ENCODE measurements at regions not wholly inside any gene's neighbourhood (a gene's known extent, or its start where the extent isn't known, plus 50 kb on each side); places are given as distances from the start of the nearest gene placed in this dataset.

DNA sequence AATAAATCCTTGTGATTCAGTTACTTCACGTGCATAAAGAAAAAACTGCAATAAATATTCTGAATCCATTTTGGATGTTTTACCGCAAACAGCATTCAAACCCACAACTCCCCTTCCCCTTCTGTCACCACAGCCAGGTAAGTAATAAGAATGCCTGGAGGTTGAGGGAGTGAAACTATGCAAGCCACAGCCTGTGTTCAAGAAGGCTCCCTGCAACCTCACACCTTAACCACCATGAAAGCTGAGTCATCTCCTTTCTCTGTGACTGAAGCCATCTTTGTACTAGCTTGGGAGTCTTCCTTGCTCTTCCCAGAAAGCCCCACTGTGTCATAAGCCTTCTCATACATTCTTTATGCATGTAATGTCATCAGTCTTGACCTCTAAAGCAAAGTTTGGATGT, 297.0 kb upstream of the PUDP start:
- H3K9me3 ChIP-seq (ENCODE audit: low read length): no peaks in the 10 kb centered on the region
- no peak overlapping the region for H3K4me2 ChIP-seq (ENCODE audit: low read length)
- no peaks in the 10 kb centered on the region for H3K9me2 ChIP-seq (ENCODE audit: insufficient read depth, low read length)
- no peaks in the 10 kb centered on the region for H4K20me1 ChIP-seq (ENCODE audit: insufficient read depth)
- no peak overlapping the region for H3K9ac ChIP-seq (ENCODE audit: low read length)
- H3K36me3 ChIP-seq (ENCODE audit: insufficient read depth, low read length): no peaks in the 10 kb centered on the region
- H3K27ac ChIP-seq (ENCODE audit: low read length): no peak overlapping the region
- H3F3A ChIP-seq (ENCODE audit: insufficient read depth, low read length, poor library complexity, severe bottlenecking): no peaks in the 10 kb centered on the region
- no peak overlapping the region for H2AFZ ChIP-seq (ENCODE audit: low read depth, low read length)
- H3K27me3 ChIP-seq (ENCODE audit: insufficient read depth, low read depth, low read length): no peaks in the 10 kb centered on the region
- TF ChIP-seq POLR2AphosphoS5 (IDR thresholded peaks at IDR 0.05) (no peak), MXI1 (conservative IDR thresholded peaks at IDR 0.05; ENCODE audit: poor library complexity, severe bottlenecking) (no peak), SMC3 (conservative IDR thresholded peaks at IDR 0.05; ENCODE audit: poor library complexity) (no peak), RAD21 (conservative IDR thresholded peaks at IDR 0.05) (no peak), EP300 (conservative IDR thresholded peaks at IDR 0.05; ENCODE audit: poor library complexity, severe bottlenecking) (no peak), TAF1 (IDR thresholded peaks at IDR 0.05; ENCODE audit: low read depth) (no peak), EZH2 (IDR thresholded peaks at IDR 0.05; ENCODE audit: borderline replicate concordance, insufficient read depth, low read length, poor library complexity, severe bottlenecking) (no peak)
- TF ChIP-seq, protein P1, sequence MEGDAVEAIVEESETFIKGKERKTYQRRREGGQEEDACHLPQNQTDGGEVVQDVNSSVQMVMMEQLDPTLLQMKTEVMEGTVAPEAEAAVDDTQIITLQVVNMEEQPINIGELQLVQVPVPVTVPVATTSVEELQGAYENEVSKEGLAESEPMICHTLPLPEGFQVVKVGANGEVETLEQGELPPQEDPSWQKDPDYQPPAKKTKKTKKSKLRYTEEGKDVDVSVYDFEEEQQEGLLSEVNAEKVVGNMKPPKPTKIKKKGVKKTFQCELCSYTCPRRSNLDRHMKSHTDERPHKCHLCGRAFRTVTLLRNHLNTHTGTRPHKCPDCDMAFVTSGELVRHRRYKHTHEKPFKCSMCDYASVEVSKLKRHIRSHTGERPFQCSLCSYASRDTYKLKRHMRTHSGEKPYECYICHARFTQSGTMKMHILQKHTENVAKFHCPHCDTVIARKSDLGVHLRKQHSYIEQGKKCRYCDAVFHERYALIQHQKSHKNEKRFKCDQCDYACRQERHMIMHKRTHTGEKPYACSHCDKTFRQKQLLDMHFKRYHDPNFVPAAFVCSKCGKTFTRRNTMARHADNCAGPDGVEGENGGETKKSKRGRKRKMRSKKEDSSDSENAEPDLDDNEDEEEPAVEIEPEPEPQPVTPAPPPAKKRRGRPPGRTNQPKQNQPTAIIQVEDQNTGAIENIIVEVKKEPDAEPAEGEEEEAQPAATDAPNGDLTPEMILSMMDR (IDR thresholded peaks at IDR 0.05; ENCODE audit: poor library complexity, severe bottlenecking): no peak
- H3K4me3 ChIP-seq (ENCODE audit: low read length): no peak overlapping the region
- H3K79me2 ChIP-seq (replicated peaks; ENCODE audit: insufficient read depth, low read length): no peaks in the 10 kb centered on the region

DNA sequence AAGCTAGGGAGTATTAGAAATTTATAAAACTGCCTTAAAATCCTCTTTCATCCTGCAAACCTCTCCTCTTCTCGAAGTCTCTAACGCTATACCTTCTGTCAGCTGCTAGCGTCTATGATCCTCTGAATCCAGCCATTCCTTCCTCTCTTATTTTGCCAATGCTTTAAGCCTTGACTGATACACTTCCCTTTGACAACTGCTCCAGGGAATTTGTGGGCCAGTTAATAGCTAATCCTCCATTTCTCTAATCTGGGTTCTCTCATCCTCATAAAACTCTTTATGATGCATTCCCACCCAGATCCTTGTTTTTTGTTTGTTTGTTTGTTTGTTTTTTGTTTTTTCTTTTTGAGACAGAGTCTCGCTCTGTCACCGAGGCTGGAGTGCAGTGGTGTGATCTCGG, 293.6 kb upstream of the PUDP start:
- TF ChIP-seq SMC3 (conservative IDR thresholded peaks at IDR 0.05; ENCODE audit: poor library complexity): no peak
- TF ChIP-seq, protein P2, sequence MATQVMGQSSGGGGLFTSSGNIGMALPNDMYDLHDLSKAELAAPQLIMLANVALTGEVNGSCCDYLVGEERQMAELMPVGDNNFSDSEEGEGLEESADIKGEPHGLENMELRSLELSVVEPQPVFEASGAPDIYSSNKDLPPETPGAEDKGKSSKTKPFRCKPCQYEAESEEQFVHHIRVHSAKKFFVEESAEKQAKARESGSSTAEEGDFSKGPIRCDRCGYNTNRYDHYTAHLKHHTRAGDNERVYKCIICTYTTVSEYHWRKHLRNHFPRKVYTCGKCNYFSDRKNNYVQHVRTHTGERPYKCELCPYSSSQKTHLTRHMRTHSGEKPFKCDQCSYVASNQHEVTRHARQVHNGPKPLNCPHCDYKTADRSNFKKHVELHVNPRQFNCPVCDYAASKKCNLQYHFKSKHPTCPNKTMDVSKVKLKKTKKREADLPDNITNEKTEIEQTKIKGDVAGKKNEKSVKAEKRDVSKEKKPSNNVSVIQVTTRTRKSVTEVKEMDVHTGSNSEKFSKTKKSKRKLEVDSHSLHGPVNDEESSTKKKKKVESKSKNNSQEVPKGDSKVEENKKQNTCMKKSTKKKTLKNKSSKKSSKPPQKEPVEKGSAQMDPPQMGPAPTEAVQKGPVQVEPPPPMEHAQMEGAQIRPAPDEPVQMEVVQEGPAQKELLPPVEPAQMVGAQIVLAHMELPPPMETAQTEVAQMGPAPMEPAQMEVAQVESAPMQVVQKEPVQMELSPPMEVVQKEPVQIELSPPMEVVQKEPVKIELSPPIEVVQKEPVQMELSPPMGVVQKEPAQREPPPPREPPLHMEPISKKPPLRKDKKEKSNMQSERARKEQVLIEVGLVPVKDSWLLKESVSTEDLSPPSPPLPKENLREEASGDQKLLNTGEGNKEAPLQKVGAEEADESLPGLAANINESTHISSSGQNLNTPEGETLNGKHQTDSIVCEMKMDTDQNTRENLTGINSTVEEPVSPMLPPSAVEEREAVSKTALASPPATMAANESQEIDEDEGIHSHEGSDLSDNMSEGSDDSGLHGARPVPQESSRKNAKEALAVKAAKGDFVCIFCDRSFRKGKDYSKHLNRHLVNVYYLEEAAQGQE (IDR thresholded peaks at IDR 0.05; ENCODE audit: borderline replicate concordance): no peak
- TF ChIP-seq TAF1 (IDR thresholded peaks at IDR 0.05; ENCODE audit: low read depth): no peak
- no peak for TF ChIP-seq MXI1 (conservative IDR thresholded peaks at IDR 0.05; ENCODE audit: poor library complexity, severe bottlenecking)
- no peak for TF ChIP-seq EP300 (conservative IDR thresholded peaks at IDR 0.05; ENCODE audit: poor library complexity, severe bottlenecking)
- TF ChIP-seq EZH2 (IDR thresholded peaks at IDR 0.05; ENCODE audit: borderline replicate concordance, insufficient read depth, low read length, poor library complexity, severe bottlenecking): no peak
- TF ChIP-seq RAD21 (conservative IDR thresholded peaks at IDR 0.05): no peak
- TF ChIP-seq, protein P1 (IDR thresholded peaks at IDR 0.05; ENCODE audit: poor library complexity, severe bottlenecking): no peak
- TF ChIP-seq POLR2AphosphoS5 (IDR thresholded peaks at IDR 0.05): no peak
- H3K27ac ChIP-seq (ENCODE audit: low read length): no peak overlapping the region
- H3K79me2 ChIP-seq (replicated peaks; ENCODE audit: insufficient read depth, low read length): no peaks in the 10 kb centered on the region
- H3K9ac ChIP-seq (ENCODE audit: low read length): no peak overlapping the region
- H4K20me1 ChIP-seq (ENCODE audit: insufficient read depth): no peaks in the 10 kb centered on the region
- H3F3A ChIP-seq (ENCODE audit: insufficient read depth, low read length, poor library complexity, severe bottlenecking): no peaks in the 10 kb centered on the region
- H3K27me3 ChIP-seq (ENCODE audit: insufficient read depth, low read depth, low read length): no peaks in the 10 kb centered on the region
- no peaks in the 10 kb centered on the region for H3K9me3 ChIP-seq (ENCODE audit: low read length)
- H3K9me2 ChIP-seq (ENCODE audit: insufficient read depth, low read length): no peaks in the 10 kb centered on the region
- H3K4me3 ChIP-seq (ENCODE audit: low read length): no peak overlapping the region
- no peak overlapping the region for H2AFZ ChIP-seq (ENCODE audit: low read depth, low read length)
- no peak overlapping the region for H3K4me2 ChIP-seq (ENCODE audit: low read length)
- no peaks in the 10 kb centered on the region for H3K36me3 ChIP-seq (ENCODE audit: insufficient read depth, low read length)

Data from neural cell (in vitro differentiated cells).